ENCODE measurements at regions not wholly inside any gene's neighbourhood (a gene's known extent, or its start where the extent isn't known, plus 50 kb on each side); places are given as distances from the start of the nearest gene placed in this dataset.

- TF ChIP-seq, protein P1, sequence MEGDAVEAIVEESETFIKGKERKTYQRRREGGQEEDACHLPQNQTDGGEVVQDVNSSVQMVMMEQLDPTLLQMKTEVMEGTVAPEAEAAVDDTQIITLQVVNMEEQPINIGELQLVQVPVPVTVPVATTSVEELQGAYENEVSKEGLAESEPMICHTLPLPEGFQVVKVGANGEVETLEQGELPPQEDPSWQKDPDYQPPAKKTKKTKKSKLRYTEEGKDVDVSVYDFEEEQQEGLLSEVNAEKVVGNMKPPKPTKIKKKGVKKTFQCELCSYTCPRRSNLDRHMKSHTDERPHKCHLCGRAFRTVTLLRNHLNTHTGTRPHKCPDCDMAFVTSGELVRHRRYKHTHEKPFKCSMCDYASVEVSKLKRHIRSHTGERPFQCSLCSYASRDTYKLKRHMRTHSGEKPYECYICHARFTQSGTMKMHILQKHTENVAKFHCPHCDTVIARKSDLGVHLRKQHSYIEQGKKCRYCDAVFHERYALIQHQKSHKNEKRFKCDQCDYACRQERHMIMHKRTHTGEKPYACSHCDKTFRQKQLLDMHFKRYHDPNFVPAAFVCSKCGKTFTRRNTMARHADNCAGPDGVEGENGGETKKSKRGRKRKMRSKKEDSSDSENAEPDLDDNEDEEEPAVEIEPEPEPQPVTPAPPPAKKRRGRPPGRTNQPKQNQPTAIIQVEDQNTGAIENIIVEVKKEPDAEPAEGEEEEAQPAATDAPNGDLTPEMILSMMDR (IDR thresholded peaks at IDR 0.05; ENCODE audit: control extremely low read depth in 1 of 3, insufficient read depth in 1 of 3, low read depth in 1 of 3, low read length in 3 of 3): no peak
- TF ChIP-seq POLR2AphosphoS5 (IDR thresholded peaks at IDR 0.05; ENCODE audit: low read depth, low read length) (no peak), CBX5 (IDR thresholded peaks at IDR 0.05; ENCODE audit: low read depth, low read length) (no peak), ATF2 (IDR thresholded peaks at IDR 0.05; ENCODE audit: low read length) (no peak), TBP (IDR thresholded peaks at IDR 0.05; ENCODE audit: low read depth, low read length) (no peak), CEBPB (IDR thresholded peaks at IDR 0.05; ENCODE audit: low read depth, low read length) (no peak), SP1 (IDR thresholded peaks at IDR 0.05; ENCODE audit: low read depth, low read length) (no peak), HDAC2 (IDR thresholded peaks at IDR 0.05; ENCODE audit: borderline replicate concordance in 1 of 2, low read depth in 2 of 2, low read length in 2 of 2) (no peak)
These were observed 216.1 kb downstream of the LMBRD1 start for GRCh38 chr6:69580706-69581105.
